A204.1 (cell line): ENCODE measurements at regions not wholly inside any gene's neighbourhood (a gene's known extent, or its start where the extent isn't known, plus 50 kb on each side); places are given as distances from the start of the nearest gene placed in this dataset.

Experiments
- FAIRE-seq: peaks from 2 replicates; lab custom pipeline; 2012; peaks lifted over from hg19 to GRCh38; lab: Jason Lieb, UNC

DNA sequence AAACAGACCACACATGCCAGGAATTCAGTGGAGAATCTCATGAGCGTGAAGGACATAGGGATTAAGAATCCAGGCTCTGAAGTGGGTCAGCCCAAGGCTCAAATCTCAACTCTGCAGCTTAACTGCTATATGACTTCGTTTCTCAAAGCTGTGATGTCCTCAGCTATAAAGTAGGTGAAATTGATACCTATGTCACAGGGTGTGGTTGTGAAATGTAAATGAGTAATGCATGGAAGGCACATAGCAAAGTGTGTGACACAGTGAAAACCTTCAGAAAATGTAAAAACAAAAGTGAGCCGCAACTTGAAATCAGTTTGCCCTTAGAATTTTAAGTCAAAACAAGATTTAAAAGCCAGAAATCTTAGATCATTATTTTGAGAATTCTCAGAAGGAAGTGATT lies 145.7 kb upstream of the PRMT6 start:
- no peak for FAIRE-seq

DNA sequence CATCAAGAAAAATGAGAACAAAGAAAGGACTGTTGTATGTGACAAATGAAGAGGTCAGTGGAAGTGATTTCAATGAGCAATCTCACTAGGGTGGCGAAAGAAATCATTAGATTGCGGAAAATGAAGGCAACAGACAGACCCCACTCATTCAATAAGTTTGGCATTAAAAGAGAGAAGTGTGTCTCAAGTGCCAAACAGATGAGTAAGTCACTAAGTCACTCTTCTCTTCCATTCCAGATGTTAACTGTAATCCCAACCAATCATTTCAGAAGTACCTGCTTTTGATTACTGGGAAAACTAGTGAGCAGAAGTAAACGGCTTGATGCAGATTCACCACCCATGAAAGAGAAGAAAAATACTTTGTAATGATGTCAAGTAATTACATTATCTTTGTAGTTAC lies 144.3 kb upstream of the PRMT6 start:
- no peak for FAIRE-seq

DNA sequence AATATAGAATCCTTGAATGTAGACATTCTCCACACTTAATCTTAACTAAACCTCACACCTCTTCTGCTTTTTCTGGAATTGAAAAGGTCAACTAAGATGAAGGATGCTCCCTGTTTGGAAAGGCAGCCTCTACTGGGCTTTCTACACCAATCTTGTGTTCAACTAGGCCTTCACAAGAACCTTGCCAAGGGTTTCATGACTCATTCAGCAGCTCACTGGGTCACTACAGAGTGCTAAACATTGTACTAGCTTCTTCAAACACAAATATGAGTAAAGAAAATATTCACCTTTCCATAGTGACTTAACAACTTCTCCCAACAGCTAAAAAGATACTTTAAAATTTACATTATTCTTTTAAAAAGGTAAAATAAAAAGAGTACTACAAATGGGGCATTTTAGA lies 135.3 kb upstream of the PRMT6 start:
- FAIRE-seq, result no peak

DNA sequence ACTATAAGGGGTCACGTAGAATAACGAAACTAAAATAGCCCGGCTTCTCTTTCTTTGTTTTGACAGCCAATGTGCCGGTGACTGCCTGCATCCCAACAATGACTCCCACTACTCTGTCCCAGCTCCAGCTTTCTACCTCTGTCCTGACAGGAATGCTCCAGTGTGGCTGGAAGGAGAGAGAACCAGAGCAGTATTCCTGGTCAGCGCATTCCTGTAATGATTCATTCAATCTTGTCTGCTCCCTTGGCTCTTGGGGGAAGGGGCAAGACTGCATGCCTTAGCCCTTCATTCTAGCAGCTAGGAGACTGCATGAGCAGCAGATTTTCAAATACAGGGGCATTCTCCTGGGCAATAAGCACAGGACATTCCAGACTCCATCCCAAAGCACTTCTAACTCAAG lies 132.1 kb upstream of the PRMT6 start:
- no peak for FAIRE-seq

DNA sequence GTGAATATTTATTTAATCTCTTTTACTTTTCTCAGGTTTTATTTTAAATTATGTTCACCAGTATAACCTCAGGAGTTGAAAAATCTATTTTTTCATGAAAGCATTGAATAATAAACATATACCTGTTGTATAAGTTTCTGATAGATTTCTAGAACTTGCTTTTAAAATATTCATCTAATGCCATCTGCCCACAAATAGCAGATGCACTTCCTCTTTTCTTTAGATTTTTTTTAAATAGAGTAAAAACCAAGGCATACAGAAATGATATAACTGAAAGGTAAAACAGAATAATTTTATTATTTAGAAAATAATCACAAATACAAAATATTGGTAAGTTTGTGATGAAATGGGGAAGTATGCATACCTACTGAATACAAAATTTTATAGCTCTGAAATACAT lies 130.7 kb upstream of the PRMT6 start:
- no peak for FAIRE-seq

DNA sequence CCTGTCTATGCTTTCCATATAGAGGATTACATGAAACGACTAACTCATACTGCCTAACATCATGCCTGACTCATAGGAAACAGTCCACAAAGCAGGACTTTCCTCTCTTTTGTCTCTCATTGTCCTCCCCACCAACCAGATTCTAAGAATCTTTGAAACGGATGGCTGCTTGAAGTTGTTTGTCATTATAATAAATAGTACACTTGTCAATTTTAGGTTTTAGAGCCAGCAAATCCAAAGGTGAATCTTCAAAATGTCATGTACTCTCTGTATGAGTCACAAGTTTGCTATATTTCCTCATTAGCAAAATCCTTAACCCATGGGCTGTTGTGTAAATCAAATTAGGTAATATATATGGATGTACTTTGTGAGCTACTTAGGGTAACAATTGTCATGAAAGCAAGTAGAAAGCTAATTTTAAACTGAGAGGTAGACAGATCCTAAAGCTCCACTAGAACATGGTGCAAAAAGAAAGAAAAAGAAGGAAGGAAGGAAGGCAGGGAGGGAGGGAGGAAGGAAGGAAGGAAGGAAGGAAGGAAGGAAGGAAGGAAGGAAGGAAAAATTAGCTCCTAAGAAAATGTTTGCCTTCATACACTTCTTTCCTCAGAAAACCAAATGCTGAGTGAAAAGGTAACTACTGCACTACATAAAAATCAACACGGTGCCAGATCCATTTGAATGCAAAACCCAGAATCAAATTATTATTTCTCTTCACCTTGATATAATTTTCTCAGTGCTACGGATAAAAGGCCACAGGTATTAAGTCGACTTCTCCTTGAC lies 129.5 kb upstream of the PRMT6 start:
- no peak for FAIRE-seq

DNA sequence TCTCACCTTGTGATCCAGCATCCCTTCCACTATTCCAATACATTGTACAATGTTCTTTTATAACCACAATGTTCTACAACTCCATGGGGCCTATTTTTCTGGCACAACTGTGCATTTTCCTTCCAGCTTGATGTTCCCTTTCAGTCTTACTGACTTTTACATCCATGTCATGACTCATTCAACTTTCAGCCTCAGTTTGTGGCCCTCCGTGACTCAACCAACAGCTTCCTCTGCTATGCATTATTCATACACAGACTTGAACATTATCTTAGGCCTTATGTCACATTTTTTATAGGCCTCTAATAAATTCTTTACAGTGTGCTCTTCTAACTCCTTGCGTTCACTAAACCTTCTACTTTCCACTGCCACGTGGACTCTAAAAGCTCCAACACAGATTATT lies 119.4 kb upstream of the PRMT6 start:
- FAIRE-seq, result no peak

DNA sequence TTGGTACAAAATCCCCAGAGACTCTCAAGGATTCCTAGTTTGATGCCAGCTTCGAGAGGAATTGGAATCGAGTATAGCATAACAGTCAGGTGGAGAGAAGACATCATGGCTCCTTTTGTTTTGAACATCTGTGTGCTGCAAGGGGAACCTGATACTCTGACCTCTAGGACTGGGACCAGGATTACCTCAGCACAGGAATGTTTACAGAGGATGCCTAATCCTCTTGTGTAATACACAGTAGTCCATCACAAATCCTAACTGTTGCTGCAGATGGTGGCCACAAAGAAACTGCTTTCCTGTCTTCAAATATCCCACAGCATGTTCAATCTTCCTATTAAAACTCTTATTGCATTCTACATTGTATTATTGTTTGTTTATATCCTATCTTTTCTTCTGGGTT lies 111.8 kb upstream of the PRMT6 start:
- FAIRE-seq, result no peak

DNA sequence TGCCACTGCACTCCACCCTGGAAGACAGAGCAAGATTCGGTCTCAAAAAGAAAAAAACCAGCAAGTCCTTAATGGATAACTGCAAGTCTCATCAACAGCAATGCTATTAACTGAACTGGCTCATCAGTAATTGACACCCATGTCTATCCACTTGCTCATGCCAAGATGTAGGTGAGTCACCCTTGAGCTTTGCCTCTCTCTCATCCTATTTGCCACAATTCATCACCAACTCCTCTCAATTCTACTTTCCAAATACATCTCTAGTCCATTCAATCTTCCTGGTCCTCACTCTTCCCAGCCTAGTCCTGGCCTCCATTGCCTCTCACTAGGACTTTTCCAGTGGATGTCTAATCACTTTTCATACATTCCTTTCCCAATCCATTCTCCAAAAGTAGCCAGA lies 103.7 kb upstream of the PRMT6 start:
- no peak for FAIRE-seq

DNA sequence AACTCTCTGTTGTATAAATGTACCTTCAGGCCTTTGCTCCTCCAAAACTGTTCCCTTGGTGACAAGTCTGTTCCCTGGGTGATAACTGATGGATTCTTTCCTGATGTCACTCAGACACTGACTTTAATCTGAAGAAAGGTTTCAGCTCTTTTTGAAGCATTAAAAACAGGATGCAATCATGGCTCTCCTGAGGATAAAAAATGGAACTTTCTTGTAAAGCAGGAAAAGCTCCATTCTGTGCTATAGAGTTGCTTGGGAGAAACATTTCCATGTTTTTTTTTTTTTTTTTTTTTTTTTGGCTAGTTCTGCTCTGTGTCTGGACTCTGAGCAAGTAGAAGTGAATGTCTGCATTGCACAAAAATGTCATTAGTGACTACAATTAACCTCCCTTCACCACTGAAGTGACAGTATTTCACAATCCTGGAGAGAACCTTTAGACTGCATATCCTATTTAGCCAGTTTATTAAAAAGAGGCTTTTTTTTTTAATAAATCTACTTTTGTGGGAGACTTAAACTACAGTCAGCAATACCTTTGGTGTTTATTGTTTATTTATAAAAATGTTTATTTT lies 101.7 kb upstream of the PRMT6 start:
- FAIRE-seq, result no peak

DNA sequence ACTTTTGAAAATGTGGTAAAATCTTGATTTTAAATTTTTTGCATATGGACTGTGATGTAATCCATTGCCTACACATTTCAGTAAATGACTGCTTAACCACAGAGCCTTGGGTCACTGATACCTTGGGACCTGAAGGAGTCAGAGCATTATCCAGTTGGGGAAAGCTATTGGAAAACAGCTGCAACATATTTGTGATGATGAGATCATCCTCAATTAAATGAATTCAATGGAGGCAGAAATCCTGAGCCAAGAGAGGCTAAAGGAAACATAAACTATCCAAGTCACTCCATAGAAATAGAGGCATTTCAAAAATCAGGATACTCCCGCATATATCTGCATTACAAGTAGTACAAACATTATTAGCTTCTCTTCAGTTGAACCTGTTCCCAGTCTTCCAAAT lies 99.8 kb upstream of the PRMT6 start:
- no peak for FAIRE-seq

DNA sequence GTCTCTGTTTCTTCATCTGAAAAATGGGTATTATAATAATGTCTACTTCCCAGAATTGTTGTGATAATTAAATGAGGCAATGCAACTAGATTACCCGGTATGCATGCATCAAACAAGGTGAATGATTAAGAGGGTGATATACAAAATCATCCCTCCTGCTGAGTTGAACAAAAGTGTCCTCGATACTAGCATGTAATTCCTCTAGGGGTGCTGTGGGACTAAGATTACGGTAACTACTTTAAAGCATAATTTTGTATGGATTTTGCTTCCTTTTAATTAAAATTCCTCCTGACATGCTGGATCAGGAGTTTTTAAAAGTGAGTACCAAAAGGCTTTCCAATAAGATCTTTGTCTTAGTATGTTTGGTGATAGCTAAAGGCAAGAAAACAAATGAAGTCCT lies 98.7 kb upstream of the PRMT6 start:
- FAIRE-seq, result no peak

DNA sequence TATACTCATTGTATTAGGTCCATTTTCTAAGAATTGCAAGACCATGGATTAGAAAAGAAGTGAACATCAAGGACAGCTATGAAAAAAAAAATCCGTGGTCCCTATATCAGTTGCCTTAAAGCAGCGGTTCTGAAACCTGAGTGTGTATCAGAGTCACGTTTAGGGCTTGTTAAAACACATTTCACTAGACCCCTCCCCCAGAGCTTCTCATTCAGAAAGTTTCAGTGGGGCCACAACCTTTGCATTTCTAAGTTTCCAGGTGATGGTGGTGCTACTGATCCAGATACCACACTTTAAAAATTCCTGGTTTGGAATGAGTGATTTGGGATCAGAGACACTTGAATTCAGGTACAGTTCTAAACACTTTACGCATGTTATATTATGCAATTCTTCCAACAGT lies 96.1 kb upstream of the PRMT6 start:
- no peak for FAIRE-seq

DNA sequence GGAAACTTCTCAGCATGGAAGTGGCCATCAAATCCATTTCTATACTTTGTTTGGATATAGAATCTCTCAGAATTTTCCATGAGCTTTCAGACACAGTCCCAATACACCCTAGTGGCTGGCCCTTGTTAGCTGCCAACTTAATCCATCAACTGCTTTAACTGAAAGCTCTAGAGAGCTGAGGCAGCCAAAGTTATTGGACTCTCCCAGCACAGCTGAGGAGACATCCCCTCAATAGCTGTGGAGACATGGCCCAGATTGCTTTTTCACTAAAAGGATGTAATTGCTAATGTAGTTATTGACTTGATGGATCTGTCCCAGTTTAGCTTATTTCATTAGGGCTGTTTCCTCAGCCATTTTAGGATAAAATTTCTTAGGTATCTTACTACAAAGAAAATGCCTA lies 94.8 kb upstream of the PRMT6 start:
- FAIRE-seq, result no peak

DNA sequence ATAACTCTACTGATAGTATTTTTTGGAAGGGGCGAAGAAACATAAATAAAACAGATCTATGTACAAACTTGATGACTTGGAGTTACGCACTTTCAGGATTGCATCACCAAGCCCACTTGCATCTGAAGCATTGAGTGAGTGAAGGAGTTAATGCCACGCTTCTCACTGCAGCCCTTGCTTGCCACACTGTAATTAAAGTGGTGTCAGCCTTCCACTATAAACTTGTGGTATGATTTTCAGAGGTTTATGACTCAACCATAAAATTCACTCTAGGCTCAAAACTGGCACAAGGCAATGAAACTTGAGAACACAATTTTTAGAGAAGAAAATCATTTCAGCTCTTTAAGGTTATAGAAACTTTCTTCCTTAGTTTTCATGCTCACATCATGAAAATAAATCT lies 93.9 kb upstream of the PRMT6 start:
- FAIRE-seq, result no peak

DNA sequence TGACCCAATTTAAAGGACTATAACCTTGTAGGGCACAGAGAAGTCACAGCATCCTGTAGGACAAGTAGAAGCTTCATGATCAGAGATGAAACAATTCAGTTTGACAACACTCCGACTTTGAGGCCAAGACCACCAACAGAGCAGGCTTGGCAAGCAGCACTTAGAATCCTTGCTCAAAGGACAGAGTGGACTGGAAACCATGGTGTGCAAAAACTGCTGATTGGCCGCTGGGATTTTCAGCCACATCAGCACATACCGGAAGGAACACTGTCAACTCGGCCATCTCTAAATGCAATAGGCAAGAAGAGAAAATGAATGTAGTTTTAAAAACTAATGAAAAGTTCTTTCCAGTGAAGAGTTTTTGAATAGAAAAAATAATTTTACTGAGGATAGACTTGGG lies 92.0 kb upstream of the PRMT6 start:
- no peak for FAIRE-seq

DNA sequence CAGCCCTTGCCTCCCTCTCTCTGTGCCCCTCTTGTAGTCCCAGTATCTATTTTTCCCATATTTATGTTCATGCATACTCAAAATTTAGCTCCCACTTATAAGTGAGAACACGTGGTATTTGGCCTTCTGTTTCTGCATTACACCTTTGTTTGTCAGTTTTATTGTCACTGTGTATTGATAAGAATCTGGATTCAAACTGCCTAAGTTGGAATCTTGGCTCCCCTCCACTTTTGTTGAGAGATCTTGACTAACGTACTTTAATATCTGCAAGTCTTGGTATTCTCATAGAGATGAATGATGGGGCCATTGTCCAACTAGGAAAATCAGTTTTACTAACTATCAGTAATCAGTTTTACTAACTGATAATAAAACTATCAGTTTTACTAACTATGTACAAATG lies 87.8 kb upstream of the PRMT6 start:
- no peak for FAIRE-seq

DNA sequence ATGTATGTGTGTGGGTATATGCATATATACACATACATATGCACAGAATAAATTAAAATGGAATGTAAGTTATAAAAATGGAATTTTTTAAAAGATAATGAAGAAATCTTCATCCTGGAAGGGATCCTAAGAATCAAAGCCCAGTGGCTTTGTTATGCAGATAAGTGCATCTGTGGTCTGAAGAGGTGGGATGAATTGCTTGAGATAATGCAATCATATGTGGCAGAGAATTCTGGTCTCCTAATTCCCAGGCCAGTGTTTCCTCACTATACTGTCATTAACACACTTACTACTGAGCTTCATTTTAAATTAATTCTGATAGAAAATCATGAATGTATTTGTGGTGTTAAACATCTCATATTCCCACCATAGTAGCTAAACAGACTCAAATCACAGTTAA lies 86.7 kb upstream of the PRMT6 start:
- FAIRE-seq, result no peak

DNA sequence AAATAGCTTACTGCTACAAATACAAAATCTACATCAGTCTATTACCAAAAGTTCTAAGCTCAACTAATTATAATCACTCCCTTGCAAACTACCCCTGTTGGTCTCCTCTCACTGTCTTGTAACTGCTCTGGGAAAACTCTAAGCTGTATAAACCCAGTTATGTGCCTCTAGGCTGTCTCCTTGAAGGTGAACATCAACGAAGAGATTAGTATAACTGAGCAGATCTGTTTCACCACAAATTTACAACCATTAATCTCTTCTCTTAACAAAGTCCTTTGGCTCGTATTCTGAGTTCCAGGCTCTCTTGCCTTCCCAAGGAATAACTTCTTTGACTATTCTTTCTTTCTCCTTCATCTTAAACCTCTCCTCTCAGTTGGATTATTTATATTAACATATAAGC lies 84.4 kb upstream of the PRMT6 start:
- no peak for FAIRE-seq

DNA sequence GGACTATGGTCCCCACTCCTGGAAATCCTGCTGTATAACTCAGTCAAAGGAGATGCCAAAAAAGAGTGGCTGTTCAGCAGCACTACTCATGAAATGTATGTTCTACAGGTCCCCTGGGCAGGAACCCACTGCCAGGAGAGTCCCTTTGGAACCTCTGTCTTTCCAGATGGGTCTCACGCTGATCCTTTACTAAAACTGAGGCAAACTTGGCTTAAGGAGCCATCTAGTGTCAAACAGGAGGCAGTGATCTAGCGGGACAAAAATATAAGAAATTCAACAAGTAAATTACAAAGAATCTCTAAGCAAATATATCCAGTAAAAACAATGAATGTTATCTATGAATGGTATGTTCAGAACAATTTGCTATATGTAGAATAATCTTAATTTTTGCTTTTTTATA lies 80.5 kb upstream of the PRMT6 start:
- no peak for FAIRE-seq

DNA sequence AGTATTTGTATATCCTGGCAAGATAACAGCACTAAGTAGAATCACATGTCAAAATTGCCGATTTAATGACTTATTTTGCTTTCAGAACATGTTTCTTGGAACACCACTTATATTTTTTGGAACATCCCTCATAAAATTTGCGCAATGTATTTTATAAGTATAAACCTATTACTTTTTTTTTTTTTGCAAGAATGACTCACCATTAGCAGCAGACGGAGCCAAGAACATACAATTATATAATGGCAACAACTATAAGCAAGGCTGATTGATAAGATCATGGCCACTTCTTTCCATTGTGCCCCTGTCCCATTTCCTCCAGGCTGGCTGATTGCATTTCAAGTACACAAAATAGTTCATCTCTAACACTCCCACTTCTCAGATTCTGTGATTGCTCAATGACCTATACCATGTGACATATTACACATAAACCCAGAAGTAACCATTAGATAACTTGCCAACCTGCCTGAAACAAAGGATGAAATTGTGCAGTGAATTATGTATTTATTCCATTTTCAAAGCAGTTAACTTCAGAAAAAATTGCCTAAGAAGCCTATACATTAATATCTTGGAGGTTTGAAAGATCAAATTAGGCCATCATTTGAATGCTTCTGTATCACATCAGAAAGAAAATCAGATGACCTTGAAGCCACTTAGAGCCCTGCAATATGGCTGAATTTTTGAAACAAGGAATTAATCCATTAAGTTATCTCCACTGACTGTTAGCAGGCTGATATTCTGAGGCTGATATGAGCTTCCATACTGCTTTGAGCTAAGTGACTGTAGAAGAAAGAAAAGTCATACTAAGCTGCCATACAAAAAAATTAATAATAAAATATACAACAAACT lies 77.8 kb upstream of the PRMT6 start:
- FAIRE-seq, result no peak

DNA sequence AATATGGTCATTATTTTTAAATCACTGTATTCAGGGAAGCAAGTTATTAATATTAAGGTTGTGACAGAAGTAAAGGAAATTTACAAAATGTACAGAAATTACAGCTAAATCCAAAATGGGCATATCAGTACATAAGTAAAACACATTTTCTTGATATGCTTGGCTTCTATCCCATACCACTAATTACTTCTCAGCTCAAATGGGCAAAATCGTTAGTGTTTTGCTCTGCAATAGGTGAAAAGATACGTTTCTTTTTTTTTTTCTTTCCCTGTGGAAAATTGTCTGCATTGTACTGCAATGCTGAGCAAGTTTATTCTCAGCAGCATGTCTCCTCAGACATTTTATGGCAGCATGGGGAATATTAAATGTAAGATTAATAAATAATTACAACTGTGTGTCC lies 77.1 kb upstream of the PRMT6 start:
- no peak for FAIRE-seq

DNA sequence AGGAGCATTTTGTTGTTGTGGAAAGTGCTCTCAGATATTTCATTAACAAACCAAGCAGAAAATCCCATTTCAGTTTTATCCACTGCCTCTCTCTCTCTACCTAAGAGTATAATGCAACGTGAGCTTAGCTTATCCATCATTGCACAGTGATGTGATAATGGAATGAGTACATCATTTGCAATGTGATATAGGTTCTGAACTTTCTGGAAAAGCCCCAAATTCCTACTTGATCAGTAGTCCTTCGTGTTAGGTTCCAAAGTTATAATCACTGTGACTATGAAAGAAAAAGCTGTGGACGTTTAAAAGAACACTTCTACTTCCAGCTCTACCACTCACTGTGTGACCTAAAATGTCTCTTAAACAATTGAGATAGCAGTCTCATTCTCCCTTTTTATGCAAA lies 76.4 kb upstream of the PRMT6 start:
- FAIRE-seq, result no peak

DNA sequence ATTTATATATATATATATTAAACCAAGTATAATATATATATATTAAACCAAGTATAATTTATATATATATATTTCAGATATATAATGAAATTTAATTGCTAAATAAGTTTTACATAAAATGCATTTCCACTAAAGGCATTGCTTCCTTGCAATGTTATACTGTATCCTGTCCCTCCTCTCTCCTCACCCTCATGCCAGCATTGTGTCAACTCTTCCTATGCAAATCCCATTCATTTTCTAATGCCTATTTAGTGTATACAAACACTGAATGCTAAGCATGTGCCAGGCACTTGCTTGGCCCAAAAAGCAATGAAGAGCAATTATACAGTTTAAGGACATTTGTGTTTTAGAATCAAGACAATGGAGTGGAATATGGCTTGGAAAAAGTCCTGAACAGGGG lies 71.7 kb upstream of the PRMT6 start:
- FAIRE-seq, result no peak
